Psoas muscle (tissue), 7 donors: ENCODE measurements at regions not wholly inside any gene's neighbourhood (a gene's known extent, or its start where the extent isn't known, plus 50 kb on each side); places are given as distances from the start of the nearest gene placed in this dataset.

Source experiments
- ATAC-seq, 4 donors: fragments of 200-7000 bp; cut with Tn5 transposase; one replicate each; pipeline ENCODE4 v1.9.1; 2020; ENCODE audit warnings: moderate library complexity in 3 of 4, mild to moderate bottlenecking in 2 of 4
- DNase-seq, 2 donors: peaks; one replicate each; pipeline ENCODE4 v3.0.0-alpha.2; 2020
- H3K27ac ChIP-seq: fragments of 200-600 bp; one replicate; pipeline ENCODE4 v1.8.0; 2022
- H3K27me3 ChIP-seq, 3 donors: fragments of 200-600 bp in 1 of 3; one replicate each; pipeline versions ENCODE4 v1.6.1 to v1.8.0; 2013 to 2022; ENCODE audit warnings: low read length in 2 of 3, mild to moderate bottlenecking in 2 of 3, moderate library complexity in 1 of 3; ENCODE audit not compliant: insufficient read depth in 3 of 3
- H3K36me3 ChIP-seq, 2 donors: fragments of 200-600 bp in 1 of 2; one replicate each; pipeline versions ENCODE4 v1.6.1 to v1.8.0; 2013 to 2022; ENCODE audit warnings: low read depth in 1 of 2, mild to moderate bottlenecking in 1 of 2, moderate library complexity in 1 of 2; ENCODE audit not compliant: insufficient read depth in 1 of 2
- H3K4me1 ChIP-seq: fragments of 200-600 bp; one replicate; pipeline ENCODE4 v1.8.0; 2022
- H3K4me3 ChIP-seq: fragments of 200-600 bp; one replicate; pipeline ENCODE4 v1.8.0; 2022; ENCODE audit warnings: mild to moderate bottlenecking
- H3K9me3 ChIP-seq: fragments of 200-600 bp; one replicate; pipeline ENCODE4 v1.8.0; 2022
- WGBS, 3 donors: extraction: QIAGEN DNeasy Blood & Tissue Kit; methylation state at CpG; one replicate each; pipeline versions ENCODE4 v1.1.6 to v1.1.7; 2013; 5-methylcytosine and 5-hydroxymethylcytosine counted together
- intact Hi-C, 2 donors: fragments of 100-400 bp; cut with DNase I; formaldehyde crosslinking; loops; one replicate each; pipeline versions ENCODE4 v1.11.0 to v1.14.2; 2022
- TF ChIP-seq, protein P1 (sequence below): fragments of 200-600 bp; IDR thresholded peaks from one replicate; pipeline ENCODE4 v1.8.0; 2022; ENCODE audit warnings: antibody characterized with exemption
- donor health status: healthy with polysubstance abuse.
- donor health status: DM: no; HTN: no; CAD: no; lungs with moderate emphysema.
- donor health status: Bipolar disorder and iron deficiency.
- donor health status: healthy.
- donor health status: DM: yes; HTN: yes; CAD: no.
- donor health status: DM: no; HTN: no; CAD: no.
- donor health status: DM: yes; HTN: yes; CAD: no.

DNA sequence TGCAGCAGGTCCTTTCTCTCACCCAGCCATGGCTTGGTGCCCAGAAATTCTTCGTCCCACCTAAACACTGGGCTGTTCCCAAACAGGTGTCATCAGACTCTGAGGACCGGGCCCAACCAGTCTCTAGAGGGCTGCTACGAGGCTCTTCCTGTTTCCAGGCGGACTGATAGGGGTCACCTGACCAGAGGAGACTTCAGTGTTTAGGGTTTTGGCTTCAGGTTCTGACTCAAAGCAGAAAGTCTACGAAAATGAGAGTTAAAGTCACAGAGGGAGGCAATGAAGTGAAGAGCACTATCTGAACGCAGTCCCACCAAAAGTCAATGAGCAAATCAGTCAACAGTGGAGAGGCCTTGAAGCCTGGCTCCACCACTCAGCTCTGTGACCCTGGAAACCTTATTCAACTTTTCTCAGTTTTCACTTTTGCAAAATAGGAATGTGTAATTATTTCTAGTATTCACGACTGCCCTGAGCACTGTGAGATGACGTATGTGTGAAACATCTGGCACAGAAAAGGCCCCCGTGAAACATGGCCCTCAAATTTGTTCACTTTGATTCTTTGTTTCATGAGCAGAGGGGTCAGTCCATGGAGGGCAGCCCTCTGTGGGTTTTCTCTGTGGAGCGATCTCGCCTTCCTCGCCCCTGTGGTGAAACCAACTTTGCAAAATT, 189.9 kb upstream of the PDE1C start:
- H3K36me3 ChIP-seq: no peaks in the 10 kb centered on the region
- intact Hi-C loops: no loop called here
- TF ChIP-seq, protein P1, sequence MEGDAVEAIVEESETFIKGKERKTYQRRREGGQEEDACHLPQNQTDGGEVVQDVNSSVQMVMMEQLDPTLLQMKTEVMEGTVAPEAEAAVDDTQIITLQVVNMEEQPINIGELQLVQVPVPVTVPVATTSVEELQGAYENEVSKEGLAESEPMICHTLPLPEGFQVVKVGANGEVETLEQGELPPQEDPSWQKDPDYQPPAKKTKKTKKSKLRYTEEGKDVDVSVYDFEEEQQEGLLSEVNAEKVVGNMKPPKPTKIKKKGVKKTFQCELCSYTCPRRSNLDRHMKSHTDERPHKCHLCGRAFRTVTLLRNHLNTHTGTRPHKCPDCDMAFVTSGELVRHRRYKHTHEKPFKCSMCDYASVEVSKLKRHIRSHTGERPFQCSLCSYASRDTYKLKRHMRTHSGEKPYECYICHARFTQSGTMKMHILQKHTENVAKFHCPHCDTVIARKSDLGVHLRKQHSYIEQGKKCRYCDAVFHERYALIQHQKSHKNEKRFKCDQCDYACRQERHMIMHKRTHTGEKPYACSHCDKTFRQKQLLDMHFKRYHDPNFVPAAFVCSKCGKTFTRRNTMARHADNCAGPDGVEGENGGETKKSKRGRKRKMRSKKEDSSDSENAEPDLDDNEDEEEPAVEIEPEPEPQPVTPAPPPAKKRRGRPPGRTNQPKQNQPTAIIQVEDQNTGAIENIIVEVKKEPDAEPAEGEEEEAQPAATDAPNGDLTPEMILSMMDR: no peak
- no peaks in the 10 kb centered on the region for H3K4me1 ChIP-seq
- H3K27me3 ChIP-seq: no peaks in the 10 kb centered on the region
- WGBS, 3 donors: 68 to 71% (median 70%) methylated on average over 12 of the region's 12 CpGs
- no peak overlapping the region for H3K4me3 ChIP-seq
- DNase-seq: no peak
- H3K9me3 ChIP-seq: no peaks in the 10 kb centered on the region
- H3K27ac ChIP-seq: no peak overlapping the region
- no peak for ATAC-seq

DNA sequence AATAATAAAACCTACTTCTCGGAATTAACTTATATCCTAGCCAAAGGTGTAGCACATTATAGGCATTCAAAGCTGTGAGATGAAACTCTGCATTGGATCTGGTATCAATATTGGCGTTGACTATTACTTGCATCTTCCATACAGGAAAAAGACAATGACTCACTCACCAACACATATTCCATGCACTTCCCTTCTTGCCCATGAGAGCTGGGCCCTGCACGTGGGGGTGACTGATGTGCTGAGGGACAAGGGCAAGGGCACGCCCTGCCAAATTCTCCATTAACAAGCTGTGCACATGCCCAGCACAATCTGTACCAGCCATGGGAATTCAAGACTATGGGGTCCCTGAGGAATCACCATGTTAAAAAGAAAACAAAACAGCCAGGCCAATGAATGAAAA, 188.1 kb upstream of the PDE1C start:
- WGBS, 3 donors: 64 to 76% (median 64%) methylated on average over 4 of the region's 4 CpGs
- intact Hi-C loops: no loop called here
- no peaks in the 10 kb centered on the region for H3K27me3 ChIP-seq

DNA sequence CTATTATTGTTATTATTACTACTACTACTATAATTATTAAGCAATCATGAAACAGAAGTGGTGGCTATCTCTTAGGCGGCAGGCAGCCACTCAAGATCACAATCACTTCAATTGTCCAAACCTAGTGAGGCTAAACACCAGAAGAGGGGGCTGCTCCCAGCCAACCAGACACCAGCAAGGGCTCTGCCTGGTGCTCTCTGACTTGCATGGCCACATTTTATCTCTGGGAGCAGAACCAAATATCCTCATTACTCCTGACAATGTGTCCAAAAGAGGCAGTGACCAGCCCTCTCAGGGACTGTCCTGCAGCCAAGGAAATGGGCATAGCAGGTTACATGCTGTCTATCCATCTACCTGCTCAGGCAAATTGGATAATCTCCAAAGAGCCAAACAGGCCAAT, 187.4 kb upstream of the PDE1C start:
- no peak for ATAC-seq

More for the DNA sequence above, 188.1 kb upstream of the PDE1C start:
- H3K9me3 ChIP-seq: no peaks in the 10 kb centered on the region
- H3K27ac ChIP-seq: no peak overlapping the region
- no peak overlapping the region for H3K4me3 ChIP-seq
- no peak for DNase-seq
- no peaks in the 10 kb centered on the region for H3K4me1 ChIP-seq
- TF ChIP-seq, protein P1: no peak
- no peak for ATAC-seq
- H3K36me3 ChIP-seq: no peaks in the 10 kb centered on the region

DNA sequence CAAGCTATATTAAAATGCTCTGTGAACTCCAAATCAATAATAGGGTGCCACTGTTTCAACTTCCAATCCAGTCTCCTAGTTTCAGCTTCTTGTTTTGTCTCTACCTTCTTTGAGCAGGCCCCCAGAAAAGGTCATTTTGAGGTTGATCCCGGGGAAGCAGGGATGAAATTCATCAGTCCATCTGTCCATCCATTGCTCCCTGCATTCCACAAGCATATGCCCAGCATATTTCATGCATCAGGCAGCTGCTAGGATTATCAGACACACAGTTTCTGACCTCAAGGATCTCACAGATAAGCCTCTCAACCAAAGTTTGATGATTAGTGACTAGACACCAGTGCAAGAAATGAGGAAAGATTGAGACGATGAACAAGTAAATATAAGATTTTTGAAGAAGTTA, 186.6 kb upstream of the PDE1C start:
- Histone ChIP-seq H3K27ac (no peak overlapping the region), H3K36me3 (no peaks in the 10 kb centered on the region), H3K4me1 (no peaks in the 10 kb centered on the region), H3K4me3 (no peak overlapping the region), H3K9me3 (no peaks in the 10 kb centered on the region), H3K27me3 (no peaks in the 10 kb centered on the region)
- intact Hi-C loops: no loop called here
- ATAC-seq (no peak), DNase-seq (no peak)
- TF ChIP-seq, protein P1: no peak
- WGBS, 3 donors: 32 to 46% (median 37%) methylated on average over 2 of the region's 2 CpGs

More for the DNA sequence above, 187.4 kb upstream of the PDE1C start:
- Histone ChIP-seq H3K27ac (no peak overlapping the region), H3K36me3 (no peaks in the 10 kb centered on the region), H3K4me1 (no peaks in the 10 kb centered on the region), H3K27me3 (no peaks in the 10 kb centered on the region), H3K9me3 (no peaks in the 10 kb centered on the region), H3K4me3 (no peak overlapping the region)
- DNase-seq: no peak
- intact Hi-C loops: no loop called here
- TF ChIP-seq, protein P1: no peak
- WGBS, 3 donors: 66 to 81% (median 69%) methylated on average over 1 of the region's 1 CpG

DNA sequence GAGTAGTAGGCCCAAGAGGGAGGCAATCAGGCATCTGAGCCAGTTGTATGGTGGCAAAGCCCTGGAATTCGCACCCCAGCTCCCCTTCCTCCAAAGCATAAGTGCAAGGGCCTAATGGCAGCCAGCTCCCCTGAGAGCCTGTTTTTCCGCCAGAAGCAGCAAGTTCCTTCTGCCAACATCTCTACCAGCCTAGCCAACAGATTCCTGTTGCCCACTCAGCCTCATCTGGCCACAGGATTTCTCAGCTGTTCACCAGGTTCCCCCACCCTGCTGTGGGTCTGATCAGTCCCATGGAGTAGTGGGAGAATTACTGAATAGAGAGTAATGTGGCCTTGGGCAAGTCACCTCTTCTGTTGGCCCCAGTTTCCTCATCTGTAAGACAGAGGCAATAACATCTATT, 186.2 kb upstream of the PDE1C start:
- no peak overlapping the region for H3K27ac ChIP-seq
- H3K27me3 ChIP-seq: no peaks in the 10 kb centered on the region
- no peaks in the 10 kb centered on the region for H3K9me3 ChIP-seq
- intact Hi-C loops: no loop called here
- ATAC-seq (no peak), DNase-seq (no peak)
- H3K4me1 ChIP-seq: no peaks in the 10 kb centered on the region
- no peak overlapping the region for H3K4me3 ChIP-seq
- TF ChIP-seq, protein P1: no peak
- 32 to 67% (median 43%) methylated on average over 2 of the region's 2 CpGs for WGBS, 3 donors
- no peaks in the 10 kb centered on the region for H3K36me3 ChIP-seq
